Type B pancreatic cell (in vitro differentiated cells): ENCODE measurements at regions not wholly inside any gene's neighbourhood (a gene's known extent, or its start where the extent isn't known, plus 50 kb on each side); places are given as distances from the start of the nearest gene placed in this dataset.

Experiments
- DNase-seq: peaks from one replicate; pipeline ENCODE4 v3.0.0; 2021; ENCODE audit warnings: mixed read lengths; ENCODE audit not compliant: unreplicated experiment; ENCODE audit errors: extremely low spot score
- H3K27ac Mint-ChIP-seq: 2 replicates; pipeline ENCODE4 v1.8.0; 2021; ENCODE audit warnings: mild to moderate bottlenecking, mixed read lengths
- H3K27me3 Mint-ChIP-seq: 2 replicates; pipeline ENCODE4 v1.8.0; 2021; ENCODE audit warnings: mixed read lengths
- H3K36me3 Mint-ChIP-seq: 2 replicates; pipeline ENCODE4 v1.8.0; 2021; ENCODE audit warnings: mixed read lengths
- H3K4me1 Mint-ChIP-seq: one replicate; pipeline ENCODE4 v1.8.0; 2021; ENCODE audit warnings: mixed read lengths; ENCODE audit not compliant: unreplicated experiment
- H3K4me3 Mint-ChIP-seq: 2 replicates; pipeline ENCODE4 v1.8.0; 2021; ENCODE audit warnings: mild to moderate bottlenecking, mixed read lengths
- H3K9me3 Mint-ChIP-seq: 2 replicates; pipeline ENCODE4 v1.8.0; 2021; ENCODE audit warnings: mixed read lengths
- CTCF ChIP-seq: fragments of 200-600 bp; sonication (generic); conservative IDR thresholded peaks from 2 replicates; pipeline ENCODE4 v1.5.0; 2021; ENCODE audit warnings: antibody characterized with exemption, mild to moderate bottlenecking

- peaks cover 14% of the 10 kb centered on the region for H3K27me3 Mint-ChIP-seq
- DNase-seq, result no peak
- no peak overlapping the region for H3K27ac Mint-ChIP-seq
- H3K36me3 Mint-ChIP-seq, result no peaks in the 10 kb centered on the region
- TF ChIP-seq CTCF, result no peak
- no peaks in the 10 kb centered on the region for H3K9me3 Mint-ChIP-seq
- H3K4me3 Mint-ChIP-seq, result no peak overlapping the region
- H3K4me1 Mint-ChIP-seq, result peaks cover 2% of the 10 kb centered on the region
These were observed 76.6 kb upstream of the SNRPB2 start for GRCh38 chr20:16653266-16653665.

- DNase-seq, result no peak
- Mint-ChIP-seq H3K36me3 (no peaks in the 10 kb centered on the region), H3K27me3 (peaks cover 13% of the 10 kb centered on the region), H3K4me3 (no peak overlapping the region), H3K9me3 (peaks cover 6% of the 10 kb centered on the region), H3K27ac (no peak overlapping the region), H3K4me1 (peaks cover 6% of the 10 kb centered on the region)
- TF ChIP-seq CTCF, result no peak
These were observed 74.8 kb upstream of the KIF16B start for GRCh38 chr20:16647875-16648597.

- Mint-ChIP-seq H3K4me3 (no peak overlapping the region), H3K4me1 (peaks cover 31% of the 10 kb centered on the region), H3K27ac (no peak overlapping the region), H3K27me3 (peaks cover 3% of the 10 kb centered on the region), H3K36me3 (no peaks in the 10 kb centered on the region), H3K9me3 (peaks cover 6% of the 10 kb centered on the region)
- no peak for TF ChIP-seq CTCF
- no peak for DNase-seq
These were observed 68.3 kb upstream of the KIF16B start for GRCh38 chr20:16641511-16642023.

GRCh38 chr20:16639027-16639941 lies 66.0 kb upstream of the KIF16B start:
- peaks cover 3% of the 10 kb centered on the region for H3K27me3 Mint-ChIP-seq
- H3K4me3 Mint-ChIP-seq, result no peak overlapping the region
- TF ChIP-seq CTCF, result no peak
- DNase-seq, result no peak
- H3K4me1 Mint-ChIP-seq, result peaks cover 36% of the 10 kb centered on the region
- H3K36me3 Mint-ChIP-seq, result no peaks in the 10 kb centered on the region
- H3K9me3 Mint-ChIP-seq, result peaks cover 4% of the 10 kb centered on the region
- H3K27ac Mint-ChIP-seq, result no peak overlapping the region

- Mint-ChIP-seq H3K36me3 (no peaks in the 10 kb centered on the region), H3K9me3 (peaks cover 4% of the 10 kb centered on the region), H3K27me3 (peaks cover 3% of the 10 kb centered on the region), H3K27ac (no peak overlapping the region), H3K4me3 (no peak overlapping the region), H3K4me1 (peaks cover 34% of the 10 kb centered on the region)
- TF ChIP-seq CTCF, result no peak
- no peak for DNase-seq
These were observed 64.5 kb upstream of the KIF16B start for GRCh38 chr20:16637797-16638196.
